HG03558 (cell line): ENCODE measurements at regions not wholly inside any gene's neighbourhood (a gene's known extent, or its start where the extent isn't known, plus 50 kb on each side); places are given as distances from the start of the nearest gene placed in this dataset.

Experiments used
- ATAC-seq: cut with Tn5 transposase; IDR thresholded peaks from one replicate; pipeline ENCODE4 v1.9.1; 2021; ENCODE audit warnings: moderate number of reproducible peaks; ENCODE audit not compliant: unreplicated experiment; ENCODE audit errors: extremely low read depth

DNA sequence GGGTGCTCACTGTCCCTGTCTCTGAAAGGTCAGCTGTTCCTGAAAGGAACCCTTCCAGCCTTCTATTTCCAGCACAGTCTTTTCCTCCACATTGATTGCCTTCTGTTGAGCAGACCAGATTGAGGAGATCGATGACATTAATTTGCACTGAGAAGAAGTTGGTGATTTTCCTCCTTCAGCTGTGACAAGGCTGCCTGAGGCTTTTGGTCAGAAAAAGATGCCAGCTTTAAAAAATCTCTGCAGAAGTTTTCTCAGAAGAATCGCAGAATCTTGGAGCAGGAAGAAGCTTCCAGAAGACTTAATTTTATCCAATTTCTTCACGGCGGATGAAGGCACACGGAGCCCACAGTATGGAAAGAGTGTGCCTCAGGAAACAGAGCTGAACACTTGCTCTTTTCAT is 112.8 kb downstream of the FAM43A start:
- no peak for ATAC-seq

DNA sequence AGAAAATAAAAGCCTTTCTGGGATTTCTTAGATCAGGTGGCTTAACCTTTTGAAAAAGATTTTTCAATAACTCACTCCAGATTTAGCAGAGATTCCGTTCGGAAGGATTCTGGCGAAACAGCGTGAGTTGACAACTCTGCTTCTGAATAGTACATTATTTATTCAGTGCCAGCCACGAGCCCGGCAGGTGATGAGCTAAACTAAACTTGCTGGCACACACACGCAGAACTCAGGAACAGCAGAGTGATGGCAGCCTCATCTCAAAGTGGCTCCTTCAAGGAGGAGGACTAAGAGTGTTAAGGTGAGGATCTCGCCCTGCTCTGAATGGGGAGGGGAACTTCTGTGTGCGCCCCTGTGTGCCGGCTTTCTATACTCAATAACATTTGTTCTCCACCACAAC is 114.3 kb downstream of the FAM43A start:
- no peak for ATAC-seq

DNA sequence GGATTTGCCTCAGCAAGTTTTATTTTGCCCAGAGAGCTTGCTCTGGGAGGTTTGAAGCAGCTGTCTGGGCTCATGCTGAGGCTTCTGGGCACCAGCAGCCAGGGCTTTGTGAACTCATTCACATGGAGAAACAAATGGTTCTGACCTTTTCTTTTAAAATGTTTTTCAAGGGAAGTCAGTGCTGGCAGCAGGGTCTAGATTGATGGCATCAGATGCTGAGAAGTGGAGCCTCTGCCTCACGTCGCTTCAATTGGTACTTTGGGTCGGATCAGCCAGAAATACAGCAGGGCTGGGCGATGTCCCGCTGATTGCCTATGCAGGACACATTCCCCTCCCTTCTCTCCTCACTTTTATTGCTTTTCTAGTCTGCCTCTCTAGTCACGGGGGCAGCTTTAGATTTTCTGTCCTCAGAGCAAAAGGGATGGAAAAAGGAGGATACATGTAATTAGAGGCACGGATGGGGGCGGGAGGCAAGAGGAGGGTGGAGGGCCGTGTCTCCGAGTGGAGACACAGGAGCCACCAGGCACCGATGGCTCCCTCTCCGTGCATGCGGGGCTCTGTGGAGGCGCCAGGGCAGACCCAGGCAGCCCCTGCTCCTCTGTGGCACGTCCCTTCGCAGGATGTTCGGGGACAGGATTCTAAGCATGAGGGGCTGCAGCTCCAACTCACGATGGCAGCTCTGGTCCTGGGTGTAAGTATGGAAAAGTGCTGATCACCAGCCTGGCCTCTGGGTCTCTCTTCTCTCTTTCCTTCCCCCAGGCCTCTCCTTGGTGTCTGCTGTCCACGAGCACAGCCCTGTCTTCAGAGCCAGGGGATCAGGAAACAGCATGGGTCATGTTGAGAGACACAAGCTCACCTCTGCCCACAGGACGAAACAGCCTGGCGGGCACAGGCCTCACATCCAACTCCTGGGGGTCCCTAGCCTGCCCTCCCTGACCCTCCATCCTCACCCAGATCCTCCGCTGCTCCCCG is 116.1 kb downstream of the FAM43A start:
- no peak for ATAC-seq

DNA sequence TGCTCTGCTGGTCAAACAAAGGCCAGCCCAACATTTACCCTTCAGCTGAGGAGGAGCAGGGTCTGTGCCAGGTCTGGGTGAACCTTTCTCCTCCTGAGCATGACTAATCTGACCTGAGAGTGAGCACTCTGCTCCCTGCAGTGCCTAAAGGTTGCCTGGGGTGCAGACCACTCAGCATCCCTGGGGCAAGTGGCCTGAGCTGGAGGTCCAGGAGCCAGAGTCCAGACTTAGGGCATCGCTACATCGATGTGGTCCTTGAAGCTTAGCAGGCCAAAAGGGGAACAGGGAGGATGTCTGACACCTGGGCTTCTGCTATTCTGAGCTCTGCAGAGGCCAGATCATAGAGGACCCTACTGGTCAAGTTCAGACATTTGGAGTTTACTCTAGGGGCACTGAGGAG is 119.1 kb downstream of the FAM43A start:
- ATAC-seq: no peak

DNA sequence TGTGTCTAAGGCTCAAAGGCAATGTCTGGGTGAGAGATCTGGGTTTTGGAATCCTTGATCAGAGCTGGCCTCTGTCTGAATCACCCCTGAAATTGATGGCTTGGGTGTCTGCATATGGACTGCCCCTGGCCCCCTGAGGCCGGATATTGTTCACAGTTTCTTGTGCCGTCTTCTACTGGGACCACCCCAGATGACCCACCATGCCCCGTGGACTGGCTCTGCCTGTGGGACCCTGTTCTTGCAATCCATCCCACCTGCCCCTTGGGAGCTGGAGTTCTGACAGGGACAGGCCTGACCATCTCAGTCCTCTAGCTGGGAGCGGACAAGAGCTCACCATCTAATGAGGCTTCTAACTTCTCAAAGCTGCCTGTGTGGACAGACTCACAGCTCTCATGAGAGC is 119.9 kb downstream of the FAM43A start:
- ATAC-seq: no peak

DNA sequence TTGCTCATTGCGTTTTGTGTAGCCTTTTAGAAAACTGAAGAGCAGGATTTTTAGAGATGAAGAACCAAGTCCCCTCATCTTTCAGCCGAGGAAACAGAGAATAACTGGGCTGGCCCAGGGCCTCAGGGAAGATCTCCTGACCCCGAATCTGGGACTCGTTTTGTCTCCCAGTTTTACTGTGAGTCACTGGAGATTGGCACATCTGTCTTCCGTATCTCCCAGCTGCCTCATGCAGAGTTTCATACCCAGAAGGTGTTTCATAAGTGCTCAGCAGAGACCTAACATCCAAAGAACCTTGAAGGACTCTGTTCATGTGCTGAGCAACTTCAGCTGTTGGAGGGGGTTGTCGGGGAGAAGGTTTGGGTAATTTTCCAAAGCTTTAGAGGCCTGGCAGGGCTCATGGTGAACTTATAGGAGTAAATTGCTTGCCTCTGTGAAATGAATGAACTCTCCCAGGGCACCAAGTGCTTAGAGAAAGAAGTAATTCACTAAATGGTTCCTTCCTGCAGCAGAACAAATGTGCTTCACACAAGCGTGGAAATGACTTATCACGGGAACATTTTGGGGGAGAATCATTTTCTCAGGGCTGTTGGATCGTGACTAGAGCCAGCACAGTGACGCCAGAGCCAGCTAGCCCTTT is 121.4 kb downstream of the FAM43A start:
- no peak for ATAC-seq

DNA sequence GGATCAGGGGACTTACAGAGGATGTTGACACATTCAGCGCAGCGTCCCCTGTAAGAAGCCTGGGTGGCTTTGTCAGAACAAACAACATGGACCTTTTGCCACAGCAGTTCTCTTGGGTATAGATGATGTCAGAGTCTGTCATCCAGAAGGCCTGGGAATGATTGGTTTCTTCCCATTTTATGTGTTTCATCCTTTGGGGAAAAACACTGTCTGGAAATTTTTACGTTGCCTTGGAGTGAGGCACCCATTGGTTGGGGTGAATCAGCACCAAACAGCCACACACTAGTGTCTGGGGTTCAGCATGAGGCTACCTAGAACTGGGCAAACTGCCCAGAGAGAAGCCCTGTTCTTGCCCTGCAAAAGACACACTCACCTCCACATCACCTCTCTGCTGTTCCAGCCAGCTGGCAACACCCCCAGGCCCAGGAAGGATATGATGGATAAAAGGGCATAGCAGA is 123.0 kb downstream of the FAM43A start:
- no peak for ATAC-seq

DNA sequence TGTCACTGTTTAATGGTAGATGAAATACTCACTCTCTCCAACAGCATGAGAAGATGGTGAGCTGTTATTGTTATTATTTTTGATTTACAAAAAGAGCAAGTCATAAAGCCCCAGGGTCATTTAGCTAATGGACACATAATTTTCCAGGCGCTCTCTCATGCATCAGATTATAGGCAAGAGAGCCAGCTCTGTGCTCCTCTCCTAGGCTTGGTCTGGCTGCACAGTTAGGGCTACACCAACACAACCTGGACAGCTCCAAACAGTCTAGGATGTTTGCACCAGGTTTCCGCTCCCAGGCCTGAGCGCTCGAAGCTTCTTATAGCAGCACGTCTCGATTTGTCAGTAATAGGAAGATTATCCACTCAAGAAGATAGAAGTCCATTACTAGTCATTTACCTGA is 123.7 kb downstream of the FAM43A start:
- no peak for ATAC-seq

DNA sequence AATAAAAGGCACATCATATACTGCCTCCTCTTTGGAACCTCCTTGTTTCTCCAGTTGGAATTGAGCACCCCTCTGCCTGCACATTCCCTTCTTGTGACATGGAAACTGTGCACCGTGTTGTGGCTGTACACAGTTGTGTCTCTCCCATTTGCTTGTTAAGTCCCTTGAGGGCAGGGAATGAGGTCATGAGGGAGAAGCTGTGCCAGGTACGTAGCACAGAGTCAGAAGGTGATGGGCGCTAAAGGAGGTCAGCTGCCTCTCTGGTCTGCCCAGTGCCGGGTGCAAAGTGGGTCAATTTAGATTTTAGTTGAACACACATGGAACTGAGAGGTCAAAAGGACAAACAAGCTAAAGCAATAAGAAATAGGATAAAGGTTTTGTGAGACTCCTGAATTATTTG is 124.4 kb downstream of the FAM43A start:
- ATAC-seq: no peak

DNA sequence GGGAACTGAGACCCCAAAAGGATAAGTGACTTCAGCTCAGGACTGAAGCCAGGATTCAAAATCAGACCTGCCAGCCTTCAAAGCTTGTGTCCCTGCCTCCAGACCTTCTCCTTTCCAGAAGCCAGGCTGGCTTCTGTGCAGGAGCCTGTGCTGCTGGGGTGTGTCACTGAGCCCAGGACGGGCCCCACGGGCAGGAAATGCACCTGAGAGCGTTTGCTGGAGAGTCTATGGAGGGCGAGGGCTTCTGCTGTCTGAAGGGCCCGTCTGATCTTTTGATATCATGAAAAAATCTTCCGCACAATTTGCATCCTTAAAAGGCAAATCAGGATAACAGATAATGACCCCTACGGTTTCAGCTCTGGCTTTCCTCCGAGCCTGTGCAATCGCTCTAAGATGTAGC is 125.4 kb downstream of the FAM43A start:
- ATAC-seq: no peak

DNA sequence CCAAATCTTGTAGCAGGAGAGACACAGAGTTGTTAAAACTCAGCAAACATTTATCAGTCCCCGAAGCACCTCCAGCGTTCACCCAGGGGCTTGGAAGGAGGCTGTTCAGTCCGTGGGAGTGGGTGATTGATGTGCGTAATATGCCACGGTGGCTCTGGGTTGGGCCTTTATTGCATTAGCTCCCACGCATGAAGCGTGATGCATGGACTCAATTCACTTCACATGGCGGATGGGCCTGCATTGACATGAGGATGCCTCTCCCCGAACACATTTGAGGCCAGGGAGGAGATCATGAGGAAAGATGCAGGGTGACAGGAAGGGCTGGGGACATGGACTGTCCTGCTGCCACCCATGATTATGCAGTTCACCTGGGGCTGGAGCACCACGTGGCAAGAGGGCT is 126.5 kb downstream of the FAM43A start:
- no peak for ATAC-seq

DNA sequence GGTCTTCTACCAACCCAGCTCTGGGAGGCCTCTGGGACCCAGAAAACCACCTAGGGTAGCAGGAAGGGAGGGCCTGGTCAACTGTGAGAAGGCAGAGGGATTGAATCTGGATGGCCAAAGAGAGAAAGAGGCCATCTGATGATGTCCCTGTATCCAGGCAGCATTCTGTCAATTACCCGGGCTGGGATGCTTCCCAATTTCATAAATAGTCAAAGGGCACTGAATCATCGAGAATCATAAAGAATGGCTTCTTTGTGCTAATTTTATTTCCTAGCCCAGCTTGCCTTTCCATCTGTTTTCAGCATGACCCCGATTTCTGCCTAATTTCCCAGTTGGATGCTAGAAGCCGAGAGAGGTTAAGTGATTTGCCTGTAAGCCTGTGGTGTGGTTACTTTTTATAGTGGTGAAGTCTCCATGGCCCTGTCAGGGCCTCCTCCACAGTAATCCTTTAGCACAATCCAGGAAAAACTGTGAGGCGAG is 129.2 kb downstream of the FAM43A start:
- no peak for ATAC-seq

DNA sequence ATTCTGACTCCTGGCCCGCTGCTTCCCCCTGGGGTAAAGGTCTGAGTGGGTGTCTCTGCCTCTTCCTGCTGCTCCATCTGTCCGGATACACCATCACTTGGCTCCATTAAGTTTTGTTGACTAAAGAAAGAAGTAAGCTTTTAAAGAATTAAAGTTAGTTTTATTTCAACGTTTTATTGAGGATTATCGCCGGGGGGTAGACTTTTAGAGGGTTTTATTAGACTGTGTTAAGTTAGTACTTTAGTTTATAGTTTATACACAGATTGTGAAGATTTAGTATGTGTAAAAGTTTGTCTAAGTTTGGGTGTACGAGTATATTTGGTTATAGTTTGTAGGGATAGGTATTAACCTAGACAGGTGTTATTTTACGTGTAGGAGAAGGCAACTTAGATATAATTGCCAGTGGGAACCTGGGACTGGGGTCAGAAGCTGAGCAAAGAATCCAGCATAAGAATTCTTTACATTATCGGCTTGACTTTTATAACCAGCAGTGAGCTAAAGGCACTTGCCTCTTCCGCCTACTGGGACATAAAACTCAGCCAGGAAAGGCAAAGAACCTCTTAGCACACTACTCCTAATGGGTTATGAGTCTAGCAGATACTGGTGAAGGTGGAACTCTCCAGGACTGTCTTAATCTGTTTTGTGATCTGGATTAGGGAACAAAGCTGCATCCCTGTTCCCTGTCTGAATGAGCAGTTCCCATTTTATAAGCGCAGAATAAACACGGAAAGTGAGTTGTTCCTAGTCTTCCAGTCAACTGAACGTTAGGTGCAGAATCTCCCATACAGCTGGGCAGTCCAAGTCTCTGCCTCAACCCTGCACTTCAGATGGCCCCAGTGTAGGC is 131.3 kb downstream of the FAM43A start:
- no peak for ATAC-seq

DNA sequence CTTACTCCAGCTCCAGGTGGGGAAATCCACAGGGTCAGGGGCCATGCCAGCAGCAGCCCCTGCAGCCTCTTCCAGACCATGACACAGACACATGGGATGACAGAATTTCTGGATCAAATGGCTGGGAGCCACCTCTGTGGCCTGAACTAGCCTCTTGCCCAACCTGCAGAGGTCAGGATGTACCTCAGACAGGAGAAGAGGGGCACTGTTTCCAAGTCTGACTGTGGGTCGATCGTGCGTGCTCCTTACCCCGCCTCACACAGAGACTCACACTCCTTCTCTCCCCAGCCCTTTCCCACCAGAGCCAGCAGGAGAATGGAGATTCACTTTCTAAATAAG is 131.9 kb downstream of the FAM43A start:
- ATAC-seq: no peak

DNA sequence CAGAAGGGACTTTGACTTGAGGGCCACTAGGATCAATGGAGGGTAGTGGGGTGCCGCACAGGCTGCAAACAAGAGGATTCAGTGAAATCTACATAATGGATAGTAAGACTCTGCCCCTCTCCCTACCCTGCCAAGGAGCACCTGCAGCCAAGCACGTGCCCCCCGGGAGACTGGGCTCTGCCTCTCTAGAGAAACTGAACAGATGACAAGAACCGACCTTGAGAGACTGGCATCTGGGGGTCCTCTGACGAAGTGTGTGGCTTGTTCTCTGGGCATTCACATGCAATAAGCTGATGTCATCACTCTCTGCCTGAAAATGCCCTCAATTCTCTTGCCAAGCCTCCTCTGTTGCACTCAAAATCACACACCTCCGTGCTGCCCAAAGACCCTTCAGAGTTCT is 132.3 kb downstream of the FAM43A start:
- no peak for ATAC-seq

DNA sequence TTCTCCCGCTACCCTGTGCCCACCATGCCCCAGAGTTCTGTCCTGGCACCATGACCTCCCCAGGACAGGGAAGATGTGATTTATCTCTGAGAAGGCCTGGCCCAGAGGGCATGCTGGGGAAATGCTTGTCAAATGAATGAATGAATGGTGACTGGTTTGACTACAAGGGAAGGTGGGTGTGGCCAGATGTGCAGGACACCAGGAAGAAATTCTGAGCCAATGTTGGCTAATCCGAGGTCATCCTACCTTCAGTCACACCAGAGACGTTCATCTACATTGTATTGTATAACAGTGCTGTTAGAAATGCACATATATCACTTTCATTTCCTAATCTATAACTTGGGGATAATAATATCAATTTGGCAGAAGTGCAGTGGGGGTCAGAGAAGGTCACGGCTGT is 138.4 kb downstream of the FAM43A start:
- ATAC-seq: no peak

DNA sequence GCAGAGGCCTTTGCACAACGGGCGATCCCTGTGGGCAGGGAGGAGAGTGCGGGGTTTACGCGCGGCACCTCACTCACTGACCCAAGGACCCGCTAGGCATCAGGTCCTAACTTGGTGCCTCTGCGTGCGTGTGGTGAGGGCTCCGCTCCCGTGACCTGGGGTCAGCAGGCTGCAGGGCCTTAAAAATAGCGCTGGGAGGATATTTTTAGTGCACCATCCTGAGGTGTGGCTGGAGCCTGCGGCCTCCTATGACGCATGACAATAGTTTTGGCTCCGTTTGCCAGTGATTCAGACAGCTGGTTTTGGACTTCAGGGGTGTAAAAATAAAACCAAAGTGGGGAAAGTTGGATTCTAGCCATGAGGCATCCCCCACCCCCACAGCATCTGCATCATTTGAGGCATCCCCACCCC is 139.0 kb downstream of the FAM43A start:
- no peak for ATAC-seq

DNA sequence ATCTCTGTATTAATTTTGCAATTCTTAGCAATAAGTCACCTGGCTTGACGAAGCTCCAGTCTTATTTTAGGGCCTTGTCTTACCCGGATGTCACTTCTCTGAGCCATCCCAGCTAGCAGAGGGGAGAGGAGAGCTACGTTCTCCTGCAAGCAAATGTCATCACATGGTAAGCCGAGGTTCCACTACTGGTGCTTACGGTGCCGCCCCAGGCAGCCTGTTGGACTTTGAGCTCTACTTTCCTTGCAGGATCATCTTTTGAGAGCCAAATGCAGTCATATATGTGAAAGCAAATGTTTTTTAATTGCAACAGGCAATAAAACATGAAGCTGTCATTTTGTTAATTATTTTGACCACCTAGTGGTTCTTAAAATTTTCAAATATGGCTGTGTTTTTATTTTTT is 140.9 kb downstream of the FAM43A start:
- no peak for ATAC-seq

DNA sequence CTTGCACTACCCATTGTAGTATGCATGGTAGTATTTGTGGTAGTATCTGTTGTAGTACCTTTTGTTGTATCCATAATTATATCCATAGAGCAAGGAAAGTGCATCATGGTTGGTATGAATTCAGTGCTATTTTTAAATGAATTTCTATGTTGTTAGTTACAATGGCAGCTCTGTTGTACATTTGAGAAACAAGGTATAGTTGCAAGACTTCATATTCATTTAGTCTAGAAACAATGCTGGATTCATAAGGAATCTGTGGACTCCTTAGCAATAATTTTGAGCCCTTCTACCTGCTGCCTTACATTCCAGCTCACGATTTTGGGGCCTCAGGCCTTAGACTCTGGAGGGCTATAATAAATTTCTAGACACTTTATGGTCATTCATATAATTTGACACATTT is 141.8 kb downstream of the FAM43A start:
- ATAC-seq: no peak

DNA sequence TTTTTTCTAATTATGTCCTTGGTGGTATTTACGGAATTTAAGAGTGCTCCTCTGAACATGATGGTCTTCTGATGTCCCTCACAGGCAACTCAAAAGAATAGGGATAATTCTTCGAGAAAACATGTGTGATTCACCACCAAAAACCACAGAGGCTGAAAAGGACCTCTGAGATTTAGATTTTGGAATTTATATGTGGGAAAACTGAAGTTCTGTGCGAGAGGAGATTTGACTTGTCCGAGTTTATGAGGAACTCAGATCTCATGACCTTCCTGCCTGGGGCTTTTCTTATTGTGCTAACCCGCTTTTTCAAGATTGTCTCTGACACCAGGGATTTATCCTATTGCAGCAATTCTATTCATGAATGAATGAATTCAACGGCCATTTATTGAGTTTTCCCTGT is 142.4 kb downstream of the FAM43A start:
- no peak for ATAC-seq

DNA sequence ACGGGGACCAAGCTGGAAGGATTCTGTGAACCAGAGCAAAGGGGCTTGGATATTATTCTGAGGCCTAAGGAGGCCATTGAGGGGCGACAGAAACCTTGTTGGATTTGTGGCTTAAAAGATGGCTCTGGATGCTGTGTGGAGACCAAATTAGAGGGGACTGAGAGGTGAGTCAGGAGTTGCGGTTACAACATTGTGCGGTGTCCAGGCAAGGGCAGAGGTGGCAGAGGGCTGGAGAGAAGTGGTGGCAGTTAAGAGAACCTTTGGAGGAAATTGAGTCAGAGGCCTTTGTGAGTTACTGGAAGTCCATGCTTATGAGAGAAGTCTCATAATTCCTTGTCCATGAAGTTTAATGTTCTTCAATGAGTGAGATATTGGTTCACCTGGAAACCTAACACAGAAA is 143.2 kb downstream of the FAM43A start:
- ATAC-seq: no peak
